ENCODE measurements at regions not wholly inside any gene's neighbourhood (a gene's known extent, or its start where the extent isn't known, plus 50 kb on each side); places are given as distances from the start of the nearest gene placed in this dataset.

DNA sequence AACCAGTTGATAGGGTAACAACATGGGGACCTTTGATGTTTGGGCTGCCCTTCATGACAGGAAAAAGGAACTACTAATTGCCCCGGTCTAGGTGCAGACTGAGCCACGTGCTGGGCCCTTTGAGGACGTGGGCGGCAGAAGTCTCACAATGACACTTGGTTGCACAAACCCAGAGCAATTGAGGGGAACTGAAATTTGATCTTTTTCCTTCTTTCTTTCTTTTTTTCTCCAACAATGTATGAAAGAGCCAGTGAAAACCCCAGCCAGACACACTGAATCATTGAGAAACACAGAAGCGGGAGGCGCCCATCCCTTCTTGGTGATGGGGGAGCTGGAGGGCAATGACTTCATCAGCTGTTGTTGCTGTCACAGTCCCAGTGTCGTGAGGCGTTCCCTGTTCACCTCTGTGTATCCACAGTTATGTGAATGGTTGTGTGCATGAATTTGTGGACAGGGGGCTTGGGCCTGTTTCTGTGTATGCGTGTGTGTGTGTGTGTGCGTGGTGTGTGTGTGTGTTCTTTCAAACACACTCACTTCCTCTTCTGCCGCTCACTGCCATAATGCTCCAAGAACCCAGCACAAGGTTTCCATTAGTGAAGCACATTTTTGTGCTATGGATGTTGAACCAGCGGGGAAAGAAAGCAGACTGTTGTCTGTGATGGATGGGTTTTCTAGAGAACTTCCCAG is 137.5 kb upstream of the CCND2 start:
- no peaks in the 10 kb centered on the region for H3K9me3 ChIP-seq
- no peaks in the 10 kb centered on the region for H4K20me1 ChIP-seq (ENCODE audit: insufficient read depth)
- no peak for DNase-seq
- peaks cover 54% of the 10 kb centered on the region; the same call in 1 of the 2 replicates for H3K27me3 ChIP-seq (ENCODE audit: insufficient read depth)
- H3K9ac ChIP-seq = no peak overlapping the region
- CTCF ChIA-PET = no interaction called here
- TF ChIP-seq, protein P1, sequence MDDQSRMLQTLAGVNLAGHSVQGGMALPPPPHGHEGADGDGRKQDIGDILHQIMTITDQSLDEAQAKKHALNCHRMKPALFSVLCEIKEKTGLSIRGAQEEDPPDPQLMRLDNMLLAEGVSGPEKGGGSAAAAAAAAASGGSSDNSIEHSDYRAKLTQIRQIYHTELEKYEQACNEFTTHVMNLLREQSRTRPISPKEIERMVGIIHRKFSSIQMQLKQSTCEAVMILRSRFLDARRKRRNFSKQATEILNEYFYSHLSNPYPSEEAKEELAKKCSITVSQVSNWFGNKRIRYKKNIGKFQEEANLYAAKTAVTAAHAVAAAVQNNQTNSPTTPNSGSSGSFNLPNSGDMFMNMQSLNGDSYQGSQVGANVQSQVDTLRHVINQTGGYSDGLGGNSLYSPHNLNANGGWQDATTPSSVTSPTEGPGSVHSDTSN (IDR thresholded peaks at IDR 0.05) = no peak
- TF ChIP-seq RAD21 (IDR thresholded peaks at IDR 0.05; ENCODE audit: low read length) = no peak
- TF ChIP-seq FOXM1 (IDR thresholded peaks at IDR 0.05; ENCODE audit: low read depth) = no peak
- TF ChIP-seq GATA2 (CRISPR knock-in tag; IDR thresholded peaks at IDR 0.05) = no peak
- TF ChIP-seq JUND (IDR thresholded peaks at IDR 0.05) = no peak
- TF ChIP-seq, protein P2, sequence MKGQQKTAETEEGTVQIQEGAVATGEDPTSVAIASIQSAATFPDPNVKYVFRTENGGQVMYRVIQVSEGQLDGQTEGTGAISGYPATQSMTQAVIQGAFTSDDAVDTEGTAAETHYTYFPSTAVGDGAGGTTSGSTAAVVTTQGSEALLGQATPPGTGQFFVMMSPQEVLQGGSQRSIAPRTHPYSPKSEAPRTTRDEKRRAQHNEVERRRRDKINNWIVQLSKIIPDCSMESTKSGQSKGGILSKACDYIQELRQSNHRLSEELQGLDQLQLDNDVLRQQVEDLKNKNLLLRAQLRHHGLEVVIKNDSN (IDR thresholded peaks at IDR 0.05; ENCODE audit: borderline replicate concordance, low read depth) = no peak
- H3K4me2 ChIP-seq = no peak overlapping the region
- no peaks in the 10 kb centered on the region for H3K4me1 ChIP-seq (ENCODE audit: control insufficient read depth in 1 of 2, insufficient read depth in 2 of 2, low read depth in 1 of 2, low read length in 1 of 2)
- no peaks in the 10 kb centered on the region for H3F3A ChIP-seq (replicated peaks; ENCODE audit: insufficient read depth)
- POLR2A ChIA-PET = no interaction called here
- H3K9me2 ChIP-seq = no peaks in the 10 kb centered on the region
- no peak overlapping the region for H3K27ac ChIP-seq (ENCODE audit: low read depth in 2 of 2, low read length in 1 of 2)
- H3K79me2 ChIP-seq (ENCODE audit: insufficient read depth) = no peaks in the 10 kb centered on the region
- H2AFZ ChIP-seq (ENCODE audit: low read depth) = no peak overlapping the region
- H3K4me3 ChIP-seq (ENCODE audit: low read depth in 2 of 2, low read length in 1 of 2) = no peak overlapping the region
- H3K36me3 ChIP-seq (replicated peaks in 1 of 2; ENCODE audit: control insufficient read depth in 1 of 2, insufficient read depth in 2 of 2, low read length in 1 of 2) = no peaks in the 10 kb centered on the region
- 11% methylated on average over 11 of the region's 12 CpGs for WGBS (ENCODE audit: low lambda C conversion rate)

DNA sequence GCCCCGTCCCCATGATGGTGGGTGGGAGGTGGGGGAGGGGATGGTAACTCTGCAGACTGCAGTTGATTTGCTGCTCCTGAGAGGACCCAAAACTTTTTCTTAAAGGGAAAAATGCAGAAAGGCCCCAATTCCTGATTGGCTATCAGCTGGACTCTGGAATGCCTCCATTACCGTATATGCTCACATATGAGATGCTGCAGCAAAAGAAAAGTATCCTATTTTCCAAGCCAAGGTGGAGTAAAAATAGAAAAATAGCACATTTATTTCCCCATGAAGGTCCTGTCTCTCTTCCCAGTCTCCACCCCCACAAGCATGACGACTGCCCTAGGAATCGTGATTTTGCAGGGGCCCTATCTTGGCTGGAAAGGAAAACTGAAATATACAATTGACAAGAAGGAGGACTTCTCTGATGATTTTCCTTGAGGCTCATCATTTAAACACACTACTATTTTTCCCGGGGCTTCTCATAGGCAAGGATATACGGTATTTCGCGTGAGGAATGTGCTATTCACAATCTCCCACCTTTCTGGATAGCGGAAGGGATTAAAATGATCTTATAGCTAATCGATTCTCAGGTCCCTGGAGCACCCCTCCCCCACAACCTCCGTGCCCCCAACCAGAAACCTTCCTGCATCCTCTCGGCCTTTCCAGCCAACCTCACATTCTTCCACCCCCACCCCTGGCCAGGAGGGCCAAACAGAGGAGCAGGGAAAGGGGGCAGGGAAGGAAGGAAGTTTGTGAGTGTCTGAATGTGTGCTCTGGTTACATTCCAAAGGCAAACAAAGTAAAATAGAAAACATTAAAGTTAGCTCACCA is 138.9 kb upstream of the CCND2 start:
- ChIA-PET CTCF (interaction anchor here (1.2 kb wide), 1 partner anchor 10 kb away, joined by 3 read pairs; no protein-coding TSS in a partner anchor), POLR2A (no interaction called here)

More for the DNA sequence above, 138.9 kb upstream of the CCND2 start:
- no peak for DNase-seq
- no peaks in the 10 kb centered on the region for H3K9me2 ChIP-seq
- peaks cover 59% of the 10 kb centered on the region; the same call in 1 of the 2 replicates for H3K27me3 ChIP-seq (ENCODE audit: insufficient read depth)
- no peak overlapping the region for H3K9ac ChIP-seq
- no peaks in the 10 kb centered on the region for H3K36me3 ChIP-seq (replicated peaks in 1 of 2; ENCODE audit: control insufficient read depth in 1 of 2, insufficient read depth in 2 of 2, low read length in 1 of 2)
- TF ChIP-seq GATA2 (CRISPR knock-in tag; IDR thresholded peaks at IDR 0.05) (no peak), EZH2phosphoT487 (IDR thresholded peaks at IDR 0.05; ENCODE audit: borderline replicate concordance, low read depth) (no peak), TCF12 (IDR thresholded peaks at IDR 0.05) (no peak), RAD21 (IDR thresholded peaks at IDR 0.05; ENCODE audit: low read length) (no peak), FOXJ3 (CRISPR knock-in tag; IDR thresholded peaks at IDR 0.05) (no peak), NRF1 (IDR thresholded peaks at IDR 0.05; ENCODE audit: low read depth, low read length) (no peak), NFIC (IDR thresholded peaks at IDR 0.05; ENCODE audit: borderline replicate concordance) (no peak), MXI1 (IDR thresholded peaks at IDR 0.05; ENCODE audit: low read depth, low read length) (no peak), FOXM1 (IDR thresholded peaks at IDR 0.05; ENCODE audit: low read depth) (no peak), YY1 (IDR thresholded peaks at IDR 0.05; ENCODE audit: low read depth) (no peak)
- TF ChIP-seq, protein P2 (IDR thresholded peaks at IDR 0.05; ENCODE audit: borderline replicate concordance, low read depth) = no peak
- TF ChIP-seq, protein P3, sequence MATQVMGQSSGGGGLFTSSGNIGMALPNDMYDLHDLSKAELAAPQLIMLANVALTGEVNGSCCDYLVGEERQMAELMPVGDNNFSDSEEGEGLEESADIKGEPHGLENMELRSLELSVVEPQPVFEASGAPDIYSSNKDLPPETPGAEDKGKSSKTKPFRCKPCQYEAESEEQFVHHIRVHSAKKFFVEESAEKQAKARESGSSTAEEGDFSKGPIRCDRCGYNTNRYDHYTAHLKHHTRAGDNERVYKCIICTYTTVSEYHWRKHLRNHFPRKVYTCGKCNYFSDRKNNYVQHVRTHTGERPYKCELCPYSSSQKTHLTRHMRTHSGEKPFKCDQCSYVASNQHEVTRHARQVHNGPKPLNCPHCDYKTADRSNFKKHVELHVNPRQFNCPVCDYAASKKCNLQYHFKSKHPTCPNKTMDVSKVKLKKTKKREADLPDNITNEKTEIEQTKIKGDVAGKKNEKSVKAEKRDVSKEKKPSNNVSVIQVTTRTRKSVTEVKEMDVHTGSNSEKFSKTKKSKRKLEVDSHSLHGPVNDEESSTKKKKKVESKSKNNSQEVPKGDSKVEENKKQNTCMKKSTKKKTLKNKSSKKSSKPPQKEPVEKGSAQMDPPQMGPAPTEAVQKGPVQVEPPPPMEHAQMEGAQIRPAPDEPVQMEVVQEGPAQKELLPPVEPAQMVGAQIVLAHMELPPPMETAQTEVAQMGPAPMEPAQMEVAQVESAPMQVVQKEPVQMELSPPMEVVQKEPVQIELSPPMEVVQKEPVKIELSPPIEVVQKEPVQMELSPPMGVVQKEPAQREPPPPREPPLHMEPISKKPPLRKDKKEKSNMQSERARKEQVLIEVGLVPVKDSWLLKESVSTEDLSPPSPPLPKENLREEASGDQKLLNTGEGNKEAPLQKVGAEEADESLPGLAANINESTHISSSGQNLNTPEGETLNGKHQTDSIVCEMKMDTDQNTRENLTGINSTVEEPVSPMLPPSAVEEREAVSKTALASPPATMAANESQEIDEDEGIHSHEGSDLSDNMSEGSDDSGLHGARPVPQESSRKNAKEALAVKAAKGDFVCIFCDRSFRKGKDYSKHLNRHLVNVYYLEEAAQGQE (IDR thresholded peaks at IDR 0.05; ENCODE audit: low read depth, low read length) = no peak
- TF ChIP-seq, protein P4, sequence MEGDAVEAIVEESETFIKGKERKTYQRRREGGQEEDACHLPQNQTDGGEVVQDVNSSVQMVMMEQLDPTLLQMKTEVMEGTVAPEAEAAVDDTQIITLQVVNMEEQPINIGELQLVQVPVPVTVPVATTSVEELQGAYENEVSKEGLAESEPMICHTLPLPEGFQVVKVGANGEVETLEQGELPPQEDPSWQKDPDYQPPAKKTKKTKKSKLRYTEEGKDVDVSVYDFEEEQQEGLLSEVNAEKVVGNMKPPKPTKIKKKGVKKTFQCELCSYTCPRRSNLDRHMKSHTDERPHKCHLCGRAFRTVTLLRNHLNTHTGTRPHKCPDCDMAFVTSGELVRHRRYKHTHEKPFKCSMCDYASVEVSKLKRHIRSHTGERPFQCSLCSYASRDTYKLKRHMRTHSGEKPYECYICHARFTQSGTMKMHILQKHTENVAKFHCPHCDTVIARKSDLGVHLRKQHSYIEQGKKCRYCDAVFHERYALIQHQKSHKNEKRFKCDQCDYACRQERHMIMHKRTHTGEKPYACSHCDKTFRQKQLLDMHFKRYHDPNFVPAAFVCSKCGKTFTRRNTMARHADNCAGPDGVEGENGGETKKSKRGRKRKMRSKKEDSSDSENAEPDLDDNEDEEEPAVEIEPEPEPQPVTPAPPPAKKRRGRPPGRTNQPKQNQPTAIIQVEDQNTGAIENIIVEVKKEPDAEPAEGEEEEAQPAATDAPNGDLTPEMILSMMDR (IDR thresholded peaks at IDR 0.05) = no peak
- TF ChIP-seq, protein P1 (IDR thresholded peaks at IDR 0.05) = no peak
- WGBS (ENCODE audit: low lambda C conversion rate) = 9% methylated on average over 12 of the region's 12 CpGs
- no peaks in the 10 kb centered on the region for H3K4me1 ChIP-seq (ENCODE audit: control insufficient read depth in 1 of 2, insufficient read depth in 2 of 2, low read depth in 1 of 2, low read length in 1 of 2)
- H3K79me2 ChIP-seq (ENCODE audit: insufficient read depth) = no peaks in the 10 kb centered on the region
- H3K4me3 ChIP-seq (ENCODE audit: low read depth in 2 of 2, low read length in 1 of 2) = no peak overlapping the region
- H3K4me2 ChIP-seq = no peak overlapping the region
- no peaks in the 10 kb centered on the region for H4K20me1 ChIP-seq (ENCODE audit: insufficient read depth)
- no peaks in the 10 kb centered on the region for H3F3A ChIP-seq (replicated peaks; ENCODE audit: insufficient read depth)
- H2AFZ ChIP-seq (ENCODE audit: low read depth) = no peak overlapping the region
- no peaks in the 10 kb centered on the region for H3K9me3 ChIP-seq
- H3K27ac ChIP-seq (ENCODE audit: low read depth in 2 of 2, low read length in 1 of 2) = no peak overlapping the region
